Fibroblast of lung (primary cell): ENCODE measurements at regions not wholly inside any gene's neighbourhood (a gene's known extent, or its start where the extent isn't known, plus 50 kb on each side); places are given as distances from the start of the nearest gene placed in this dataset.

Experiments
- CTCF ChIP-seq, 2 donors: IDR thresholded peaks in 1 of 2; conservative IDR thresholded peaks in 1 of 2; 1 replicate in 1 of 2; 2 replicates in 1 of 2; pipeline ENCODE4 v1.5.1; 2011 to 2012; ENCODE audit warnings: low read length in 2 of 2, control low read depth in 1 of 2, inconsistent platforms in 1 of 2, low read depth in 1 of 2, mild to moderate bottlenecking in 1 of 2
- EZH2 ChIP-seq: IDR thresholded peaks from 2 replicates; pipeline ENCODE4 v1.5.1; 2012; ENCODE audit warnings: low read length, control low read depth, mild to moderate bottlenecking; ENCODE audit errors: missing control alignments

- TF ChIP-seq EZH2 (no peak), CTCF (conservative IDR thresholded peaks at IDR 0.05 in 1 of 2, IDR thresholded peaks at IDR 0.05 in 1 of 2; ENCODE audit: low read depth in 1 of 2, low read length in 2 of 2) (no peak)
These were observed 117.0 kb upstream of the OGFRL1 start for GRCh38 chr6:71171497-71172070.
